K562 (cell line): ENCODE measurements at regions not wholly inside any gene's neighbourhood (a gene's known extent, or its start where the extent isn't known, plus 50 kb on each side); places are given as distances from the start of the nearest gene placed in this dataset.

Experiments
- NFE2 ChIP-seq: IDR thresholded peaks from 2 replicates; pipeline ENCODE4 v1.6.1; 2014; ENCODE audit warnings: antibody characterized with exemption, low read depth
- SMARCA5 ChIP-seq: fragments of 450-650 bp; IDR thresholded peaks from 2 replicates; pipeline ENCODE4 v1.6.1; 2016
- STAG1 ChIP-seq: sonication (generic); formaldehyde crosslinking; IDR thresholded peaks from 2 replicates; pipeline ENCODE4 v1.5.0; 2020; ENCODE audit warnings: missing genetic modification reagents, borderline replicate concordance
- TF ChIP-seq, protein P1 (sequence below), 2 experiments: fragments of 450-650 bp; conservative IDR thresholded peaks; 2 replicates each; pipeline ENCODE4 v1.6.1; 2017; ENCODE audit warnings: mild to moderate bottlenecking in 2 of 2, moderate library complexity in 2 of 2
- TF ChIP-seq, protein P2 (sequence below): fragments of 450-650 bp; IDR thresholded peaks from 2 replicates; pipeline ENCODE4 v1.6.1; 2016; ENCODE audit warnings: antibody characterized with exemption
- TF ChIP-seq, protein P3 (sequence below): fragments of 250-450 bp; sonication (Bioruptor Pico); IDR thresholded peaks from 2 replicates; pipeline ENCODE4 v1.8.0; 2022; ENCODE audit warnings: inconsistent platforms
- TF ChIP-seq, protein P4 (sequence below): fragments of 200-800 bp; sonication (Bioruptor generic); IDR thresholded peaks from 2 replicates; pipeline ENCODE4 v1.6.1; 2017; ENCODE audit warnings: missing genetic modification characterization, missing compliant biosample characterization
- TF ChIP-seq, protein P5 (sequence below), 3 experiments: fragments of 200-800 bp in 1 of 3; fragments of 250-450 bp in 1 of 3; fragments of 450-650 bp in 1 of 3; sonication (Bioruptor Pico) in 1 of 3; sonication (Bioruptor generic) in 1 of 3; formaldehyde crosslinking in 1 of 3; IDR thresholded peaks; 2 replicates each; pipeline versions ENCODE4 v1.6.1 to v1.8.0; 2016 to 2022; ENCODE audit warnings: mild to moderate bottlenecking in 2 of 3, missing genetic modification characterization in 2 of 3, missing compliant biosample characterization in 1 of 3, moderate library complexity in 1 of 3

DNA sequence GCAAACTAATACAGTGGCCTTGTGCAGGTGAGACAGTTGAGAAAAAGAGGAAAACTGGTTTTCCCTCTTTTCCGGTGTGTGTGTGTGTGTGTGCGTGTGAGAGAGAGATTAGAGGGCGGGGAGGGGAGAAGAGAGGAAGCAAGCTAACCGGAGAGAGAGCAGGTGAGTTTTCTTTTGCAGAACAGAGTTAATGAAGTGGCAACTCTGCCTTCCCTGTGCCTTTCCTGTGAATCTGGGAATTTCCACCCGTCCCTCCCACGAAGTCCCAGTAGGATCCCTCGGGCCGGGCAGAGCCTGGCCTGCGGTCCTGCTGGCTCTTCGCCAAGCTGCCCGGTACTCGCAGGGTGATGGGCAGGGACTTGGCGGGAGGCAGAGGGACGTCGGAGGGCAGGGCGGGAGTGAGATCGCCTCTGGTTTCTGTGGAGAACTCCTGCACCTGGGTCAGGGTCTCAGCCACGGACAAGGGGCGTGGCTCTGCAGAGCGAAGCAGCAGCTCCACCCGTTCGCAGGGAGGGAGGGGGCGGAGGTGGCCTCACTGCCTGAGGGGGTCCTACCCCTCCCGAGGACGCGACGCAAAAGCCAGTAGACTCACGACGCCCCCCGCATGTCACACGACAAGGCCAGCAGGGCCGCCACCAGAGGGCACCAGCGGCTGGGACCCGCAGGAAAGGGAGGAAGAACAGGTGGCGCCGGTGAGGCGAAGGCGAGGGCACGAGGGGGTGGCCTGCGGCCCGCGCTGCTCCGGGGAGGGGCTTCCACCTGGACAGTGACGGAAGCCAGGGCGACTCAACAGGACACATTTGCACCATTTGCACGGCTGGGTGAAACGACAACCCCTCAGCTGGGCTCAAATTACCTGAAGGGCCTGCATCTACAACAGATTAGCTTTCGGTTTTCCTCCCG, 51.2 kb upstream of the RNF182 start (continued):
- TF ChIP-seq, protein P1, sequence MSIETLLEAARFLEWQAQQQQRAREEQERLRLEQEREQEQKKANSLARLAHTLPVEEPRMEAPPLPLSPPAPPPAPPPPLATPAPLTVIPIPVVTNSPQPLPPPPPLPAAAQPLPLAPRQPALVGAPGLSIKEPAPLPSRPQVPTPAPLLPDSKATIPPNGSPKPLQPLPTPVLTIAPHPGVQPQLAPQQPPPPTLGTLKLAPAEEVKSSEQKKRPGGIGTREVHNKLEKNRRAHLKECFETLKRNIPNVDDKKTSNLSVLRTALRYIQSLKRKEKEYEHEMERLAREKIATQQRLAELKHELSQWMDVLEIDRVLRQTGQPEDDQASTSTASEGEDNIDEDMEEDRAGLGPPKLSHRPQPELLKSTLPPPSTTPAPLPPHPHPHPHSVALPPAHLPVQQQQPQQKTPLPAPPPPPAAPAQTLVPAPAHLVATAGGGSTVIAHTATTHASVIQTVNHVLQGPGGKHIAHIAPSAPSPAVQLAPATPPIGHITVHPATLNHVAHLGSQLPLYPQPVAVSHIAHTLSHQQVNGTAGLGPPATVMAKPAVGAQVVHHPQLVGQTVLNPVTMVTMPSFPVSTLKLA (conservative IDR thresholded peaks at IDR 0.05), result peak; percentile 14 to 63; a peak in 2 of 4 replicates
- TF ChIP-seq, protein P2, sequence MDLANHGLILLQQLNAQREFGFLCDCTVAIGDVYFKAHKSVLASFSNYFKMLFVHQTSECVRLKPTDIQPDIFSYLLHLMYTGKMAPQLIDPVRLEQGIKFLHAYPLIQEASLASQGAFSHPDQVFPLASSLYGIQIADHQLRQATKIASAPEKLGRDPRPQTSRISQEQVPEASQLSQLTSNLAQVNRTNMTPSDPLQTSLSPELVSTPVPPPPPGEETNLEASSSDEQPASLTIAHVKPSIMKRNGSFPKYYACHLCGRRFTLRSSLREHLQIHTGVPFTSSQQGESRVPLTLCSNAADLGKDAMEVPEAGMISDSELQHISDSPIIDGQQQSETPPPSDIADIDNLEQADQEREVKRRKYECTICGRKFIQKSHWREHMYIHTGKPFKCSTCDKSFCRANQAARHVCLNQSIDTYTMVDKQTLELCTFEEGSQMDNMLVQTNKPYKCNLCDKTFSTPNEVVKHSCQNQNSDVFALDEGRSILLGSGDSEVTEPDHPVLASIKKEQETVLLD, result peak; percentile 69
- no peak for TF ChIP-seq SMARCA5
- TF ChIP-seq, protein P3, sequence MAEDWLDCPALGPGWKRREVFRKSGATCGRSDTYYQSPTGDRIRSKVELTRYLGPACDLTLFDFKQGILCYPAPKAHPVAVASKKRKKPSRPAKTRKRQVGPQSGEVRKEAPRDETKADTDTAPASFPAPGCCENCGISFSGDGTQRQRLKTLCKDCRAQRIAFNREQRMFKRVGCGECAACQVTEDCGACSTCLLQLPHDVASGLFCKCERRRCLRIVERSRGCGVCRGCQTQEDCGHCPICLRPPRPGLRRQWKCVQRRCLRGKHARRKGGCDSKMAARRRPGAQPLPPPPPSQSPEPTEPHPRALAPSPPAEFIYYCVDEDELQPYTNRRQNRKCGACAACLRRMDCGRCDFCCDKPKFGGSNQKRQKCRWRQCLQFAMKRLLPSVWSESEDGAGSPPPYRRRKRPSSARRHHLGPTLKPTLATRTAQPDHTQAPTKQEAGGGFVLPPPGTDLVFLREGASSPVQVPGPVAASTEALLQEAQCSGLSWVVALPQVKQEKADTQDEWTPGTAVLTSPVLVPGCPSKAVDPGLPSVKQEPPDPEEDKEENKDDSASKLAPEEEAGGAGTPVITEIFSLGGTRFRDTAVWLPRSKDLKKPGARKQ (CRISPR knock-in tag), result no peak
- TF ChIP-seq, protein P4, sequence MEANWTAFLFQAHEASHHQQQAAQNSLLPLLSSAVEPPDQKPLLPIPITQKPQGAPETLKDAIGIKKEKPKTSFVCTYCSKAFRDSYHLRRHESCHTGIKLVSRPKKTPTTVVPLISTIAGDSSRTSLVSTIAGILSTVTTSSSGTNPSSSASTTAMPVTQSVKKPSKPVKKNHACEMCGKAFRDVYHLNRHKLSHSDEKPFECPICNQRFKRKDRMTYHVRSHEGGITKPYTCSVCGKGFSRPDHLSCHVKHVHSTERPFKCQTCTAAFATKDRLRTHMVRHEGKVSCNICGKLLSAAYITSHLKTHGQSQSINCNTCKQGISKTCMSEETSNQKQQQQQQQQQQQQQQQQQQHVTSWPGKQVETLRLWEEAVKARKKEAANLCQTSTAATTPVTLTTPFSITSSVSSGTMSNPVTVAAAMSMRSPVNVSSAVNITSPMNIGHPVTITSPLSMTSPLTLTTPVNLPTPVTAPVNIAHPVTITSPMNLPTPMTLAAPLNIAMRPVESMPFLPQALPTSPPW (CRISPR knock-in tag), result peak; percentile 76
- TF ChIP-seq STAG1 (CRISPR knock-in tag), result peak; percentile 88
- TF ChIP-seq, protein P5, sequence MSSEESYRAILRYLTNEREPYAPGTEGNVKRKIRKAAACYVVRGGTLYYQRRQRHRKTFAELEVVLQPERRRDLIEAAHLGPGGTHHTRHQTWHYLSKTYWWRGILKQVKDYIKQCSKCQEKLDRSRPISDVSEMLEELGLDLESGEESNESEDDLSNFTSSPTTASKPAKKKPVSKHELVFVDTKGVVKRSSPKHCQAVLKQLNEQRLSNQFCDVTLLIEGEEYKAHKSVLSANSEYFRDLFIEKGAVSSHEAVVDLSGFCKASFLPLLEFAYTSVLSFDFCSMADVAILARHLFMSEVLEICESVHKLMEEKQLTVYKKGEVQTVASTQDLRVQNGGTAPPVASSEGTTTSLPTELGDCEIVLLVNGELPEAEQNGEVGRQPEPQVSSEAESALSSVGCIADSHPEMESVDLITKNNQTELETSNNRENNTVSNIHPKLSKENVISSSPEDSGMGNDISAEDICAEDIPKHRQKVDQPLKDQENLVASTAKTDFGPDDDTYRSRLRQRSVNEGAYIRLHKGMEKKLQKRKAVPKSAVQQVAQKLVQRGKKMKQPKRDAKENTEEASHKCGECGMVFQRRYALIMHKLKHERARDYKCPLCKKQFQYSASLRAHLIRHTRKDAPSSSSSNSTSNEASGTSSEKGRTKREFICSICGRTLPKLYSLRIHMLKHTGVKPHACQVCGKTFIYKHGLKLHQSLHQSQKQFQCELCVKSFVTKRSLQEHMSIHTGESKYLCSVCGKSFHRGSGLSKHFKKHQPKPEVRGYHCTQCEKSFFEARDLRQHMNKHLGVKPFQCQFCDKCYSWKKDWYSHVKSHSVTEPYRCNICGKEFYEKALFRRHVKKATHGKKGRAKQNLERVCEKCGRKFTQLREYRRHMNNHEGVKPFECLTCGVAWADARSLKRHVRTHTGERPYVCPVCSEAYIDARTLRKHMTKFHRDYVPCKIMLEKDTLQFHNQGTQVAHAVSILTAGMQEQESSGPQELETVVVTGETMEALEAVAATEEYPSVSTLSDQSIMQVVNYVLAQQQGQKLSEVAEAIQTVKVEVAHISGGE (CRISPR knock-in tag; IDR thresholded peaks at IDR 0.05), result no peak
- no peak for TF ChIP-seq NFE2
